Loucy (cell line): ENCODE measurements at regions not wholly inside any gene's neighbourhood (a gene's known extent, or its start where the extent isn't known, plus 50 kb on each side); places are given as distances from the start of the nearest gene placed in this dataset.

Experiments
- H2AFZ ChIP-seq: fragments of 200-600 bp; sonication (generic); 2 replicates; pipeline ENCODE4 v1.6.0; 2016; ENCODE audit warnings: antibody characterized with exemption, mild to moderate bottlenecking, low read length, moderate library complexity
- H3F3A ChIP-seq: fragments of 200-600 bp; 2 replicates; pipeline ENCODE4 v1.6.0; 2016; ENCODE audit warnings: antibody characterized with exemption, low read depth, mild to moderate bottlenecking
- H3K27me3 ChIP-seq: fragments of 200-600 bp; sonication (generic); 2 replicates; pipeline ENCODE4 v1.6.1; 2014; ENCODE audit warnings: low read length, mild to moderate bottlenecking; ENCODE audit not compliant: insufficient read depth, poor library complexity, severe bottlenecking
- H3K36me3 ChIP-seq: fragments of 200-600 bp; sonication (generic); 2 replicates; pipeline ENCODE4 v1.6.1; 2016; ENCODE audit warnings: low read length; ENCODE audit not compliant: insufficient read depth
- H3K4me1 ChIP-seq: fragments of 200-600 bp; sonication (generic); 2 replicates; pipeline ENCODE4 v1.5.1; 2014; ENCODE audit warnings: low read length, mild to moderate bottlenecking; ENCODE audit not compliant: insufficient read depth, poor library complexity, severe bottlenecking
- H3K4me2 ChIP-seq: fragments of 200-600 bp; sonication (generic); 2 replicates; pipeline ENCODE4 v1.6.0; 2014; ENCODE audit warnings: antibody characterized with exemption, low read length, low read depth, mild to moderate bottlenecking; ENCODE audit not compliant: poor library complexity, severe bottlenecking
- H3K4me3 ChIP-seq: fragments of 200-600 bp; sonication (generic); 2 replicates; pipeline ENCODE4 v1.5.1; 2014; ENCODE audit warnings: low read length, mild to moderate bottlenecking, mixed read lengths; ENCODE audit not compliant: poor library complexity, severe bottlenecking
- H3K79me2 ChIP-seq: fragments of 200-600 bp; sonication (generic); 2 replicates; pipeline ENCODE4 v1.6.1; 2014; ENCODE audit warnings: low read length; ENCODE audit not compliant: insufficient read depth
- H3K9ac ChIP-seq: fragments of 200-600 bp; sonication (generic); 2 replicates; pipeline ENCODE4 v1.6.0; 2014; ENCODE audit warnings: mild to moderate bottlenecking, low read depth, low read length, moderate library complexity; ENCODE audit not compliant: poor library complexity, severe bottlenecking
- H3K9me2 ChIP-seq: fragments of 200-600 bp; sonication (generic); replicated peaks from 2 replicates; pipeline ENCODE4 v1.6.1; 2016; ENCODE audit warnings: low read depth, low read length, mixed read lengths
- H3K9me3 ChIP-seq: fragments of 200-600 bp; sonication (generic); 2 replicates; pipeline ENCODE4 v1.6.1; 2014; ENCODE audit warnings: mild to moderate bottlenecking, antibody characterized with exemption, low read length, low read depth; ENCODE audit not compliant: insufficient read depth
- H4K20me1 ChIP-seq: fragments of 200-600 bp; sonication (generic); 2 replicates; pipeline ENCODE4 v1.6.0; 2014; ENCODE audit warnings: antibody characterized with exemption, low read length, mild to moderate bottlenecking; ENCODE audit not compliant: insufficient read depth, poor library complexity, severe bottlenecking
- CTCF ChIP-seq: fragments of 200-600 bp; sonication (generic); conservative IDR thresholded peaks from 2 replicates; pipeline ENCODE4 v1.5.1; 2014; ENCODE audit warnings: mild to moderate bottlenecking, antibody characterized with exemption, low read length
- EZH2phosphoT487 ChIP-seq: fragments of 200-600 bp; IDR thresholded peaks from 2 replicates; pipeline ENCODE4 v1.6.1; 2018; ENCODE audit warnings: antibody characterized with exemption, mild to moderate bottlenecking, moderate library complexity, borderline replicate concordance

DNA sequence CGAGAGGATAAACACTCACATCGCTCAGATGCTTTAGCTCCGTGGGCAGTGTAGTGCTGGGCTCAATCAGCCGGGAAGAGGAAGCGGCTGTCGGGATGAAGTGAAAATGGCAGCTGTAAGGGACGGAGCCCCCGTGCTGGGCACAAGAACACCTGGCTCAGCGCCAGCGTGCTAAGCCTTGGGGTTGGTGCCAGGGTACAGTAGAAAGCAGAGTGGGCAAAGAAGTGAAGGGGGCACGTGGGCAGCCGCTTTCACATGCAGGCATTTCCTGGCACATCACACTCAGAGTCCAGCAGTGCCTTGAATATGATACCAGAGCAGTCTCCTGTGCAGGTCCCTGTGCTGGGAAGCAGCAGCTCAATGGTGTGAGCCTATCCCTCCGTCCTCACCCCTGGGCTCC is 51.1 kb upstream of the FOXF1 start:
- no peak overlapping the region for H3K9ac ChIP-seq
- H3K4me3 ChIP-seq = no peak overlapping the region
- H3K36me3 ChIP-seq = no peaks in the 10 kb centered on the region
- no peaks in the 10 kb centered on the region for H3K4me1 ChIP-seq
- no peaks in the 10 kb centered on the region for H3K79me2 ChIP-seq
- no peaks in the 10 kb centered on the region for H3K9me2 ChIP-seq
- no peaks in the 10 kb centered on the region for H4K20me1 ChIP-seq
- H3F3A ChIP-seq = no peaks in the 10 kb centered on the region
- H2AFZ ChIP-seq = no peak overlapping the region
- H3K4me2 ChIP-seq = no peak overlapping the region
- no peaks in the 10 kb centered on the region for H3K27me3 ChIP-seq
- TF ChIP-seq CTCF (no peak), EZH2phosphoT487 (no peak)
- H3K9me3 ChIP-seq = no peaks in the 10 kb centered on the region; the same call in 1 of the 2 replicates
